Activated CD8-positive, alpha-beta T cell treated with anti-CD3 and anti-CD28 coated beads for 36 hours (primary cell): ENCODE measurements at regions not wholly inside any gene's neighbourhood (a gene's known extent, or its start where the extent isn't known, plus 50 kb on each side); places are given as distances from the start of the nearest gene placed in this dataset.
A peak's percentile ranks its signal among the peaks of the same experiment; 100 is the strongest.

ENCODE experiments used
- ATAC-seq: fragments of 200-7000 bp; cut with Tn5 transposase; one replicate; pipeline ENCODE4 v1.10.0; 2021; ENCODE audit warnings: mild to moderate bottlenecking, moderate library complexity
- CTCF ChIA-PET: fragments of 350-600 bp; sonication (Branson Sonifier 250); formaldehyde crosslinking; loops from one replicate; lab custom pipeline; 2021; ENCODE audit warnings: antibody characterized with exemption; lab: Charles Lee
- POLR2A ChIA-PET: fragments of 350-600 bp; sonication (Branson Sonifier 250); formaldehyde crosslinking; loops from one replicate; lab custom pipeline; 2021; ENCODE audit warnings: antibody characterized with exemption; lab: Charles Lee
- DNase-seq: peaks from one replicate; pipeline ENCODE4 v3.0.0-alpha.2; 2020
- H3K27ac Mint-ChIP-seq: one replicate; pipeline ENCODE4 v1.8.0; 2021; ENCODE audit warnings: mild to moderate bottlenecking, mixed read lengths
- H3K27me3 Mint-ChIP-seq: one replicate; pipeline ENCODE4 v1.8.0; 2021; ENCODE audit warnings: mixed read lengths
- H3K36me3 Mint-ChIP-seq: one replicate; pipeline ENCODE4 v1.8.0; 2021; ENCODE audit warnings: low read depth, mixed read lengths
- H3K4me1 Mint-ChIP-seq: one replicate; pipeline ENCODE4 v1.8.0; 2021; ENCODE audit warnings: low read depth, mixed read lengths
- H3K4me3 Mint-ChIP-seq: one replicate; pipeline ENCODE4 v1.8.0; 2021; ENCODE audit warnings: mild to moderate bottlenecking, moderate library complexity, mixed read lengths
- H3K9me3 Mint-ChIP-seq: one replicate; pipeline ENCODE4 v1.8.0; 2021; ENCODE audit warnings: mixed read lengths
- intact Hi-C: fragments of 100-400 bp; cut with micrococcal nuclease; formaldehyde crosslinking; loops from one replicate; pipeline ENCODE4 v1.10.0; 2022
- TF ChIP-seq, protein P1 (sequence below): fragments of 200-600 bp; IDR thresholded peaks from one replicate; pipeline ENCODE4 v1.8.0; 2022; ENCODE audit warnings: antibody characterized with exemption, mild to moderate bottlenecking

DNA sequence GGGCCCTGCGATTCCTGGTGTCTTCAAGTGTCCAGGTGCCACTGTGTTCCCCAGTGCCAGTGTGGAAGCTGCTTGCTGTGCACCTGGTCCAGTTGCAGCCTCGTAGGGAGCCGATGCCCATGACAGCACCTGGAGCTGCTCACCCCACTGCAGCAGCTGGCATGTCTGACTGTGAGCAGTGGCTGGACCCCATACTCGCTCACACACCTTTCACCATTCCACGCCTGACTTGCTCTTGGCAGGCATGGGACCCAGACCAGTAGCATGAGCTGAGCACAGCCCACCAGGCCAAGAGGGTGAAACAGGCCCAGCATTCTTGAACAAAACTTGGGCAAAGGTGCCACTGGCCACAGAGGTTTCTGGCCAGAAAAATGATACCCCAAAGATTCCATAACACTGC, 124.5 kb upstream of the THY1 start:
- H3K27ac Mint-ChIP-seq: no peak overlapping the region
- no peaks in the 10 kb centered on the region for H3K27me3 Mint-ChIP-seq
- ATAC-seq: no peak
- ChIA-PET CTCF (interaction anchor here (1.2 kb wide), 1 partner anchor 14 kb away, joined by 3 read pairs; no protein-coding TSS in a partner anchor), POLR2A (no interaction called here)
- H3K36me3 Mint-ChIP-seq: no peaks in the 10 kb centered on the region
- no peaks in the 10 kb centered on the region for H3K4me1 Mint-ChIP-seq
- TF ChIP-seq, protein P1, sequence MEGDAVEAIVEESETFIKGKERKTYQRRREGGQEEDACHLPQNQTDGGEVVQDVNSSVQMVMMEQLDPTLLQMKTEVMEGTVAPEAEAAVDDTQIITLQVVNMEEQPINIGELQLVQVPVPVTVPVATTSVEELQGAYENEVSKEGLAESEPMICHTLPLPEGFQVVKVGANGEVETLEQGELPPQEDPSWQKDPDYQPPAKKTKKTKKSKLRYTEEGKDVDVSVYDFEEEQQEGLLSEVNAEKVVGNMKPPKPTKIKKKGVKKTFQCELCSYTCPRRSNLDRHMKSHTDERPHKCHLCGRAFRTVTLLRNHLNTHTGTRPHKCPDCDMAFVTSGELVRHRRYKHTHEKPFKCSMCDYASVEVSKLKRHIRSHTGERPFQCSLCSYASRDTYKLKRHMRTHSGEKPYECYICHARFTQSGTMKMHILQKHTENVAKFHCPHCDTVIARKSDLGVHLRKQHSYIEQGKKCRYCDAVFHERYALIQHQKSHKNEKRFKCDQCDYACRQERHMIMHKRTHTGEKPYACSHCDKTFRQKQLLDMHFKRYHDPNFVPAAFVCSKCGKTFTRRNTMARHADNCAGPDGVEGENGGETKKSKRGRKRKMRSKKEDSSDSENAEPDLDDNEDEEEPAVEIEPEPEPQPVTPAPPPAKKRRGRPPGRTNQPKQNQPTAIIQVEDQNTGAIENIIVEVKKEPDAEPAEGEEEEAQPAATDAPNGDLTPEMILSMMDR: no peak
- no peaks in the 10 kb centered on the region for H3K9me3 Mint-ChIP-seq
- no peak for DNase-seq
- H3K4me3 Mint-ChIP-seq: no peak overlapping the region
- intact Hi-C loops: no loop called here

DNA sequence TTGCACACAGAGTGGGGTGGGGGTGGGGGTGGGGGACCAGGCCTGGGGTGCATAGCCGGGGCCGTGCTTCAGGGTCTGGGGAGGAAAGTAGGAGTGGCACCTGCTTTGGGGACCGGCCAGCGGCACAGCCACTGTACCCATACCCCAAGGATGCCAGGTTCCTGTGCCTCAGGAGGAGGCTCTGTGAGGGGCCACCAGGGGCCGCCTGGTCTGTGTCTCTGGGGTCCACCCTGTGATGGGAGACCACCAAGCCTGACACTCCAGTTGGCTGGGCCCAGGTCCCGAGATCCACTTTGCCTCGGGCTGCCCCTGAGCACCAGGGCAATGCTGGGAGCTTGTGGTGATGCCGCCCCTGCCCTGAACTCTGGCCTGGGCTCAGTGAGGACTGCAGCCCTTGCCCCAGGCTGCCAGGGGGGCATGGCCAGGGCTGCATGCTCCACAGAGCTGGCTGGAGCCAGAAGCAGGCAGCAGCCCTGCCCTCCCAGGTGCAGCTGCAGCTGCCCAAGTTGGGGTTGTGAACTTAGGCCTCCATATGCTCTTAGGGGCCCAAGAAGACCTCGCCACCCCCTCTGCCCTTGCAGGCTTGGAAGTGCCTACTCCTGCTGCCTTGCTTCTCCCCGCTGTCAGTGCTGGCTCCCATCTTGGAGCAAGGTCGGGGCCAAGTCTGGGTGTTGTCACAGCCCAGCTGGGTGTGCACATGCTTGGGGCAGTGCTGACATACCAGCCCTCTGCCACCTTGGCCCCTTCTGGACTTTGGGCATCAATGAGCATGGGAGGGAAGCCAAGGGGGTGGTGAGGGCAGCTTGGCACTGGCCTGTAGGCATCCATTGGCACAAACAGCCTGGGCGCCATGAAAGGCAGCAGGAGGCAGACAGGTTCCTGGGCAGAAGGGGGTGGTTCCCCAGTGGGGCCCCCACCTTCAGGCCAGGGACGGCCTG, 123.3 kb upstream of the THY1 start:
- Mint-ChIP-seq H3K4me1 (no peaks in the 10 kb centered on the region), H3K4me3 (no peak overlapping the region), H3K27me3 (no peaks in the 10 kb centered on the region), H3K9me3 (no peaks in the 10 kb centered on the region), H3K27ac (no peak overlapping the region), H3K36me3 (no peaks in the 10 kb centered on the region)
- TF ChIP-seq, protein P1: no peak
- CTCF ChIA-PET: interaction anchor here (1.2 kb wide), 1 partner anchor 12 kb away, joined by 3 read pairs; no protein-coding TSS in a partner anchor
- intact Hi-C loops: no loop called here
- POLR2A ChIA-PET: no interaction called here
- DNase-seq (no peak), ATAC-seq (no peak)

DNA sequence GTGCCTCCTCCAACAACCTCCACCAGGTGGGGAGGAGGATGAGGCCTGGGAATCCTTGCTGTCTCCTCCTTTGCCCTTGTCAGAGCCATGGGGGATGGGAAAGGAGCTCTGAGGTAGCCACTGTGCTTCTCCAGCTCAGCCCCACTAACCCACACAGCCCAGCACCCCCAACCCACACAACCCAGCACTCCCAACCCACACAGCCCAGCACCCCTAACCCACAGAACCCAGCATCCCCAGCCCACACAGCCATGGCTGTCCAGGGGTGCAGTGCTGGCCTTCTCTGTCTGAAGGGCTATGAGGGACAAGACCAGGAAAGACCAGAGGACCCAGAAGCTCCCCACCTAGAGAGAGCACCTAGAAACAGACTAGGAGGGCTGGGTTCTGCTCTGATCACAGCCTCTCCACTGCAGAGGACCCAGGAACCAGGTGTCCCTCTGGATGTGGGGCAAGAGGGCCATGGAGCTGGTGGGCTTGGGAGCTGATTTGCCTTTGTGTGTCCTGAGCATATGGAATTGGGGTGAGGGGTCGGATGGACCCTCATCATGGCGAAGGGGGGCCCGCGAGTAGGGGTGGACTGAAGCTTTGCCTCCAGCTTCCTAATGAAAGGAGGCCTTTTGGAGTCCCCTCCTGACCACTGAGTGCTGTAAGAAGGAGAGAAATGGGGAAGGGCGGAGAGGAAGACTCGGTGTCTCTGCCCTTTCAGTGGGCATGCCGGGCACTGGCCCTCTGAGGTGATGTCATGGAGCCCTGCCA, 117.6 kb upstream of the THY1 start:
- Mint-ChIP-seq H3K4me1 (no peaks in the 10 kb centered on the region), H3K27me3 (peaks cover 5% of the 10 kb centered on the region), H3K27ac (no peak overlapping the region), H3K4me3 (no peak overlapping the region), H3K36me3 (no peaks in the 10 kb centered on the region), H3K9me3 (no peaks in the 10 kb centered on the region)
- ChIA-PET POLR2A (no interaction called here), CTCF (interaction anchor here (1.1 kb wide), 1 partner anchor 25 kb away, joined by 3 read pairs; no protein-coding TSS in a partner anchor)
- no peak for ATAC-seq
- TF ChIP-seq, protein P1: no peak
- DNase-seq: no peak
- intact Hi-C loops: no loop called here

DNA sequence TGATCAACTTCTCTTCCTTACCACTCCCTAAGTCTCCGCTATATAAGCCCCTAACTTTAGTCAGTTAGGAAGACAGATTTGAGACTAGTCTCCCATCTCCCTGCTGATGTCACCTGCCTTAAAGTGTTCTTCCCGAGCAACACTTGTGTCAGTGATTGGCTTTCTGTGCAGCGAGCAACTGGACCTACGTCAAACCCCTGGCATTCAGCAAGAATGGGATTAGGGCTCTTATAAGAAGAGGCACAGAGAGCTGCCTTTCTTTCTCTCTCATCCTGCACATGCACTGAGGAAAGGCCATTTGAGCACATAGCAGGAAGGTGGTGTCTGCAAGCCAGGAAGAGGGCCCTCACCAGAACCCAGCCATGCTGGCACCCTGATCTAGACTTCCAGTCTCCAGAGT, 116.6 kb upstream of the THY1 start:
- ChIA-PET POLR2A (no interaction called here), CTCF (no interaction called here)
- Mint-ChIP-seq H3K27me3 (peaks cover 7% of the 10 kb centered on the region), H3K4me1 (no peaks in the 10 kb centered on the region), H3K4me3 (no peak overlapping the region), H3K36me3 (no peaks in the 10 kb centered on the region), H3K9me3 (no peaks in the 10 kb centered on the region), H3K27ac (no peak overlapping the region)
- ATAC-seq (no peak), DNase-seq (no peak)
- intact Hi-C loops: no loop called here
- TF ChIP-seq, protein P1: no peak

DNA sequence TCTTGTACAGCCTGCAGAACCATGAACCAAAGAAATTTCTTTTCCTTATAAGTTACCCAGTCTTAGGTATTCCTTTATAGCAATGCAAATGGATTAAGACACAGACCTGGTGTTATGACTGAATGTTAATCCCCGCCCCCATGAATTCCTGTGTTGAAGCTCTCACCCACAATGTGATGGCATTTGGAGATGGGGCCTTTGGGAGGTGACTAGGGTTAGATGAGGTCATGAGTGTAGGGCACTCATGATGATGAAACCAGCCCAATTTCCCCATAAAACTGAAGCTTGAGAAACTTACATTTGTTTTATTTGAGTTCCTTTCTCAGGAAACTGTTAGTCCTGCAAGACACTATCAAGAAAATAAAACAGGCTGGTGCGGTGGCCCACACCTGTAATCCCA, 115.8 kb upstream of the THY1 start:
- ATAC-seq (no peak), DNase-seq (peak; percentile 13)
- no peaks in the 10 kb centered on the region for H3K36me3 Mint-ChIP-seq
- no peaks in the 10 kb centered on the region for H3K4me1 Mint-ChIP-seq
- no peak overlapping the region for H3K27ac Mint-ChIP-seq
- ChIA-PET CTCF (no interaction called here), POLR2A (no interaction called here)
- no peaks in the 10 kb centered on the region for H3K9me3 Mint-ChIP-seq
- no peak overlapping the region for H3K4me3 Mint-ChIP-seq
- H3K27me3 Mint-ChIP-seq: peaks cover 8% of the 10 kb centered on the region
- TF ChIP-seq, protein P1: no peak
- intact Hi-C loops: no loop called here
